Thoracic aorta (tissue), 2 donors: ENCODE measurements at regions not wholly inside any gene's neighbourhood (a gene's known extent, or its start where the extent isn't known, plus 50 kb on each side); places are given as distances from the start of the nearest gene placed in this dataset.

Experiments
- ATAC-seq: fragments of 150-250 bp; one replicate; pipeline ENCODE4 v1.8.0; 2017; ENCODE audit warnings: low read depth; ENCODE audit not compliant: insufficient number of reproducible peaks, low FRiP score
- DNase-seq: peaks from one replicate; pipeline ENCODE4 v3.0.0-alpha.2; 2020; ENCODE audit warnings: low spot score
- H3K27ac ChIP-seq, 2 donors: fragments of 200-600 bp; sonication (generic); 1 replicate in 1 of 2; 2 replicates in 1 of 2; pipeline ENCODE4 v1.5.1; 2016; ENCODE audit warnings: mild to moderate bottlenecking in 2 of 2, moderate library complexity in 2 of 2
- H3K27me3 ChIP-seq: fragments of 200-600 bp; sonication (generic); replicated peaks from 2 replicates; pipeline ENCODE4 v1.6.0; 2016; ENCODE audit warnings: mild to moderate bottlenecking; ENCODE audit not compliant: insufficient read depth
- H3K36me3 ChIP-seq: fragments of 200-600 bp; sonication (generic); one replicate; pipeline ENCODE4 v1.5.1; 2016
- H3K4me1 ChIP-seq, 2 donors: fragments of 200-600 bp; sonication (generic); 1 replicate in 1 of 2; 2 replicates in 1 of 2; pipeline versions ENCODE4 v1.5.1 to v1.6.0; 2016; ENCODE audit warnings: low read depth in 2 of 2, mild to moderate bottlenecking in 1 of 2; ENCODE audit not compliant: control insufficient read depth in 1 of 2
- H3K4me3 ChIP-seq: fragments of 200-600 bp; sonication (generic); 2 replicates; pipeline ENCODE4 v1.5.1; 2016; ENCODE audit warnings: mild to moderate bottlenecking
- H3K9me3 ChIP-seq: fragments of 200-600 bp; sonication (generic); 2 replicates; pipeline ENCODE4 v1.5.1; 2016
- TF ChIP-seq, protein P1 (sequence below): fragments of 200-600 bp; sonication (generic); IDR thresholded peaks from one replicate; pipeline ENCODE4 v1.5.1; 2019; ENCODE audit warnings: antibody characterized with exemption

DNA sequence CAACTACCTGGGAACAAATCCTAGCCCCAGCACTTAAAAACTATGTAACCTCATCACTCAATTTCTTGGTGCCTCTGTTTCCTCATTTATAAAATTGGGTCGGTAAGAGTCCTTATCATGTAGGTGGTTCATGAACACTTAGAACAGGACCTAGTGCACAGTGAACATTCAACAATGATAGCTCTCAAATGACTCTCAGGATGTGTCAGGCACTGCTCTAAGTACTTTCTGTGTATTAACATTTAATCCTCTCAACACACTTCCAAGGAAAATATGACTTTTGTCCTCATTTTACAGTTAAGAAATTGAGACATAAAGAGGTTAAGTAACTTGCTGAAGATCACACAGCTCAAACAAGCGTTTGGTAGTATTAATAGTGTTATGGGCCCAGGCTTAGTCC lies 202.1 kb upstream of the KLF4 start:
- Histone ChIP-seq H3K27ac (no peak overlapping the region), H3K4me3 (no peak overlapping the region), H3K36me3 (no peaks in the 10 kb centered on the region), H3K27me3 (no peaks in the 10 kb centered on the region), H3K4me1 (no peaks in the 10 kb centered on the region), H3K9me3 (no peaks in the 10 kb centered on the region)
- DNase-seq (no peak), ATAC-seq (no peak)
- TF ChIP-seq, protein P1, sequence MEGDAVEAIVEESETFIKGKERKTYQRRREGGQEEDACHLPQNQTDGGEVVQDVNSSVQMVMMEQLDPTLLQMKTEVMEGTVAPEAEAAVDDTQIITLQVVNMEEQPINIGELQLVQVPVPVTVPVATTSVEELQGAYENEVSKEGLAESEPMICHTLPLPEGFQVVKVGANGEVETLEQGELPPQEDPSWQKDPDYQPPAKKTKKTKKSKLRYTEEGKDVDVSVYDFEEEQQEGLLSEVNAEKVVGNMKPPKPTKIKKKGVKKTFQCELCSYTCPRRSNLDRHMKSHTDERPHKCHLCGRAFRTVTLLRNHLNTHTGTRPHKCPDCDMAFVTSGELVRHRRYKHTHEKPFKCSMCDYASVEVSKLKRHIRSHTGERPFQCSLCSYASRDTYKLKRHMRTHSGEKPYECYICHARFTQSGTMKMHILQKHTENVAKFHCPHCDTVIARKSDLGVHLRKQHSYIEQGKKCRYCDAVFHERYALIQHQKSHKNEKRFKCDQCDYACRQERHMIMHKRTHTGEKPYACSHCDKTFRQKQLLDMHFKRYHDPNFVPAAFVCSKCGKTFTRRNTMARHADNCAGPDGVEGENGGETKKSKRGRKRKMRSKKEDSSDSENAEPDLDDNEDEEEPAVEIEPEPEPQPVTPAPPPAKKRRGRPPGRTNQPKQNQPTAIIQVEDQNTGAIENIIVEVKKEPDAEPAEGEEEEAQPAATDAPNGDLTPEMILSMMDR, result no peak

DNA sequence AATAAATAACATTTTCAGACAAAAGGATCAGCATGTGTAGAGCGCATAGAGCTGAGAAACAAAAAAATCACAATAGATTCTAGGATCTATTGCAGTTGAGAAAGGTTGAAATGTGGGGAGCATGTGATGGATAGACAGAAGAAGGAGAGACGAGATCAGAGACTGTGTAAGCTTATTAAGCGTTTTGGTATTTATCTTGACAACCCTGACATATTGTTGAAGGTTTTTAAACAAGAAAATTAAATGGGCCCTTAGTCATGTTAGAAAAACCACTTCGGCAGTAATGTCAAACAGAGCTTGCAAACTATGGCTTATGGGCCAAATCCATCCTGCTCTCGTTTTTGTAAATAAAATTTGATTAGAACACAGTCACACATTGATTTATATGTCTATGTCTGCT lies 200.5 kb upstream of the KLF4 start:
- H3K4me1 ChIP-seq, result peaks cover 4 to 11% of the 10 kb centered on the region in 2 donors
- DNase-seq, result no peak
- H3K27me3 ChIP-seq, result no peaks in the 10 kb centered on the region
- ATAC-seq, result no peak
- H3K36me3 ChIP-seq, result no peaks in the 10 kb centered on the region
- H3K9me3 ChIP-seq, result no peaks in the 10 kb centered on the region
- H3K4me3 ChIP-seq, result no peak overlapping the region
- TF ChIP-seq, protein P1, result no peak
- H3K27ac ChIP-seq, result no peak overlapping the region

GRCh38 chr9:107688728-107689127 lies 199.2 kb upstream of the KLF4 start:
- Histone ChIP-seq H3K9me3 (no peaks in the 10 kb centered on the region), H3K4me3 (no peak overlapping the region), H3K27me3 (no peaks in the 10 kb centered on the region), H3K36me3 (no peaks in the 10 kb centered on the region), H3K4me1 (peaks cover 4 to 11% of the 10 kb centered on the region in 2 donors), H3K27ac (no peak overlapping the region)
- ATAC-seq (no peak), DNase-seq (no peak)
- TF ChIP-seq, protein P1, result no peak

DNA sequence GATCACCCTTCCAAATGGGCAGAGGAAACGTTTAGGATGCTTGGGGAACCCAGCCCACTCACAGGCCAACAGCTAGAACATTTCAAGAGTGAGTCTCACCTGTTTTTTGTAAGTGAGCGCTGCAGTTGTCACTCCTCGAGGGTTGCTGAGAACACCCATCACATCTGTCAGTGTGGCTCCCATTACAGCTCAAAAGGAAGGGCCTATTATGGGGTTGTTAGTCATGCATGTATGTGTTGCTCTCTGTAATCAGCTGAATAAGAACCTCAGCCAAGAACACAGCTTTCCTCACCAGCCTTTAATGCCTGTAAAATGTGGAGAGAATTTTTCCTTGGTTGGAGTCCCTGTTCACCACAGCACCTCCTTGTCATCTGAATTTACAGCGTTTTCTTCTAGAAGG lies 196.3 kb upstream of the KLF4 start:
- peaks cover 4 to 11% of the 10 kb centered on the region in 2 donors for H3K4me1 ChIP-seq
- H3K27me3 ChIP-seq, result no peaks in the 10 kb centered on the region
- peak overlapping the region in 1 of 2 donors; percentile 42 for H3K27ac ChIP-seq
- TF ChIP-seq, protein P1, result no peak
- DNase-seq, result no peak
- H3K36me3 ChIP-seq, result no peaks in the 10 kb centered on the region
- no peaks in the 10 kb centered on the region for H3K9me3 ChIP-seq
- ATAC-seq, result no peak
- no peak overlapping the region for H3K4me3 ChIP-seq

GRCh38 chr9:107685376-107685775 lies 195.8 kb upstream of the KLF4 start:
- ATAC-seq, result no peak
- peak overlapping the region in 1 of 2 donors; percentile 42 for H3K27ac ChIP-seq
- no peak overlapping the region for H3K4me3 ChIP-seq
- TF ChIP-seq, protein P1, result no peak
- peaks cover 4 to 11% of the 10 kb centered on the region in 2 donors for H3K4me1 ChIP-seq
- no peaks in the 10 kb centered on the region for H3K27me3 ChIP-seq
- no peaks in the 10 kb centered on the region for H3K36me3 ChIP-seq
- DNase-seq, result no peak
- no peaks in the 10 kb centered on the region for H3K9me3 ChIP-seq
